ENCODE measurements at regions not wholly inside any gene's neighbourhood (a gene's known extent, or its start where the extent isn't known, plus 50 kb on each side); places are given as distances from the start of the nearest gene placed in this dataset.

- Histone ChIP-seq H3K4me1 (replicated peaks in 1 of 2; ENCODE audit: control insufficient read depth in 2 of 2, insufficient read depth in 2 of 2, low read length in 2 of 2) (no peaks in the 10 kb centered on the region), H3K27me3 (ENCODE audit: control insufficient read depth in 2 of 2, insufficient read depth in 2 of 2, low read length in 2 of 2) (no peaks in the 10 kb centered on the region), H3K36me3 (ENCODE audit: control insufficient read depth, insufficient read depth, low read length) (no peaks in the 10 kb centered on the region), H3K4me3 (no peak overlapping the region), H3K79me2 (ENCODE audit: control insufficient read depth, insufficient read depth, low read length) (no peaks in the 10 kb centered on the region), H3K9me1 (ENCODE audit: control insufficient read depth, insufficient read depth, low read length) (no peaks in the 10 kb centered on the region), H3K4me2 (ENCODE audit: insufficient read depth, low read length) (no peak overlapping the region), H4K20me1 (replicated peaks; ENCODE audit: control insufficient read depth, insufficient read depth, low read length) (no peaks in the 10 kb centered on the region), H3K9ac (ENCODE audit: insufficient read depth in 1 of 2, low read depth in 2 of 2, low read length in 2 of 2) (no peak overlapping the region), H3K9me3 (replicated peaks; ENCODE audit: control insufficient read depth, insufficient read depth, low read depth, low read length) (no peaks in the 10 kb centered on the region), H2AFZ (ENCODE audit: low read depth, low read length) (no peak overlapping the region), H3K27ac (ENCODE audit: extremely low read depth, low read depth, low read length) (no peak overlapping the region)
- 73% methylated on average over 3 of the region's 3 CpGs for WGBS (ENCODE audit: insufficient coverage, low coverage, missing lambda C conversion rate)
- in situ Hi-C loops (cut with MboI): no loop called here
- intact Hi-C loops (cut with micrococcal nuclease): no loop called here
- TF ChIP-seq HNRNPH1 (optimal IDR thresholded peaks at IDR 0.05; ENCODE audit: low read depth, low read length) (no peak), NCOA2 (IDR thresholded peaks at IDR 0.05; ENCODE audit: partially characterized antibody in 2 of 2) (no peak), ZSCAN29 (IDR thresholded peaks at IDR 0.05) (no peak), POLR2AphosphoS2 (IDR thresholded peaks at IDR 0.05; ENCODE audit: low read length) (no peak), MCM5 (IDR thresholded peaks at IDR 0.05; ENCODE audit: low read depth) (no peak)
- DNase-seq (ENCODE audit: extremely low read depth in 1 of 4, low spot score in 3 of 4) (no peak), ATAC-seq (no peak), FAIRE-seq (no peak)
- ChIA-PET POLR2A (no interaction called here), CTCF (ENCODE audit: low intra/inter-chr PET ratio) (no interaction called here)
- BruUV-seq (replicated peaks): no TSS peak
Measured at GRCh38 chr3:110575702-110576101, 495.9 kb upstream of the NECTIN3 start.

GRCh38 chr3:110576960-110577359, 494.7 kb upstream of the NECTIN3 start:
- BruUV-seq (replicated peaks): no TSS peak
- intact Hi-C loops (cut with micrococcal nuclease) (no loop called here), in situ Hi-C loops (cut with MboI) (no loop called here)
- Histone ChIP-seq H3K79me2 (ENCODE audit: control insufficient read depth, insufficient read depth, low read length) (no peaks in the 10 kb centered on the region), H3K9ac (ENCODE audit: insufficient read depth in 1 of 2, low read depth in 2 of 2, low read length in 2 of 2) (no peak overlapping the region), H3K4me2 (ENCODE audit: insufficient read depth, low read length) (no peak overlapping the region), H4K20me1 (replicated peaks; ENCODE audit: control insufficient read depth, insufficient read depth, low read length) (no peaks in the 10 kb centered on the region), H3K9me3 (replicated peaks; ENCODE audit: control insufficient read depth, insufficient read depth, low read depth, low read length) (no peaks in the 10 kb centered on the region), H3K4me3 (no peak overlapping the region), H3K27me3 (ENCODE audit: control insufficient read depth in 2 of 2, insufficient read depth in 2 of 2, low read length in 2 of 2) (no peaks in the 10 kb centered on the region), H3K4me1 (replicated peaks in 1 of 2; ENCODE audit: control insufficient read depth in 2 of 2, insufficient read depth in 2 of 2, low read length in 2 of 2) (no peaks in the 10 kb centered on the region), H3K27ac (ENCODE audit: extremely low read depth, low read depth, low read length) (no peak overlapping the region), H3K36me3 (ENCODE audit: control insufficient read depth, insufficient read depth, low read length) (no peaks in the 10 kb centered on the region), H3K9me1 (ENCODE audit: control insufficient read depth, insufficient read depth, low read length) (no peaks in the 10 kb centered on the region), H2AFZ (ENCODE audit: low read depth, low read length) (no peak overlapping the region)
- 90% methylated on average over 3 of the region's 3 CpGs for WGBS (ENCODE audit: insufficient coverage, low coverage, missing lambda C conversion rate)
- no peak for FAIRE-seq
- no peak for DNase-seq (ENCODE audit: extremely low read depth in 1 of 4, low spot score in 3 of 4)
- CTCF ChIA-PET (ENCODE audit: low intra/inter-chr PET ratio): no interaction called here
- TF ChIP-seq MXI1 (IDR thresholded peaks at IDR 0.05; ENCODE audit: low read depth, low read length) (no peak), HBP1 (CRISPR knock-in tag; IDR thresholded peaks at IDR 0.05) (no peak), RAD21 (CRISPR knock-in tag; conservative IDR thresholded peaks at IDR 0.05 in 1 of 2, IDR thresholded peaks at IDR 0.05 in 1 of 2) (no peak), LEF1 (IDR thresholded peaks at IDR 0.05) (no peak), ZNF23 (CRISPR knock-in tag; IDR thresholded peaks at IDR 0.05) (no peak), MAFG (tag; conservative IDR thresholded peaks at IDR 0.05) (no peak), SPI1 (IDR thresholded peaks at IDR 0.05; ENCODE audit: borderline replicate concordance, low read depth, low read length) (no peak), GATAD2A (IDR thresholded peaks at IDR 0.05) (no peak), DDX20 (tag; IDR thresholded peaks at IDR 0.05; ENCODE audit: low read depth) (no peak), CREB1 (IDR thresholded peaks at IDR 0.05) (no peak), CREB1 (CRISPR knock-in tag; IDR thresholded peaks at IDR 0.05) (no peak)
- POLR2A ChIA-PET: no interaction called here
- no peak for ATAC-seq

Data from K562 (cell line).